Psoas muscle (tissue), 7 donors: ENCODE measurements at regions not wholly inside any gene's neighbourhood (a gene's known extent, or its start where the extent isn't known, plus 50 kb on each side); places are given as distances from the start of the nearest gene placed in this dataset.

Source experiments
- ATAC-seq, 4 donors: fragments of 200-7000 bp; cut with Tn5 transposase; one replicate each; pipeline ENCODE4 v1.9.1; 2020; ENCODE audit warnings: moderate library complexity in 3 of 4, mild to moderate bottlenecking in 2 of 4
- DNase-seq, 2 donors: peaks; one replicate each; pipeline ENCODE4 v3.0.0-alpha.2; 2020
- H3K27ac ChIP-seq: fragments of 200-600 bp; one replicate; pipeline ENCODE4 v1.8.0; 2022
- H3K27me3 ChIP-seq, 3 donors: fragments of 200-600 bp in 1 of 3; one replicate each; pipeline versions ENCODE4 v1.6.1 to v1.8.0; 2013 to 2022; ENCODE audit warnings: low read length in 2 of 3, mild to moderate bottlenecking in 2 of 3, moderate library complexity in 1 of 3; ENCODE audit not compliant: insufficient read depth in 3 of 3
- H3K36me3 ChIP-seq, 2 donors: fragments of 200-600 bp in 1 of 2; one replicate each; pipeline versions ENCODE4 v1.6.1 to v1.8.0; 2013 to 2022; ENCODE audit warnings: low read depth in 1 of 2, mild to moderate bottlenecking in 1 of 2, moderate library complexity in 1 of 2; ENCODE audit not compliant: insufficient read depth in 1 of 2
- H3K4me1 ChIP-seq: fragments of 200-600 bp; one replicate; pipeline ENCODE4 v1.8.0; 2022
- H3K4me3 ChIP-seq: fragments of 200-600 bp; one replicate; pipeline ENCODE4 v1.8.0; 2022; ENCODE audit warnings: mild to moderate bottlenecking
- H3K9me3 ChIP-seq: fragments of 200-600 bp; one replicate; pipeline ENCODE4 v1.8.0; 2022
- CTCF ChIP-seq: fragments of 200-600 bp; IDR thresholded peaks from one replicate; pipeline ENCODE4 v1.8.0; 2022; ENCODE audit warnings: antibody characterized with exemption
- WGBS, 3 donors: extraction: QIAGEN DNeasy Blood & Tissue Kit; methylation state at CpG; one replicate each; pipeline versions ENCODE4 v1.1.6 to v1.1.7; 2013; 5-methylcytosine and 5-hydroxymethylcytosine counted together
- intact Hi-C, 2 donors: fragments of 100-400 bp; cut with DNase I; formaldehyde crosslinking; loops; one replicate each; pipeline versions ENCODE4 v1.11.0 to v1.14.2; 2022
- donor health status: healthy with polysubstance abuse.
- donor health status: DM: no; HTN: no; CAD: no; lungs with moderate emphysema.
- donor health status: Bipolar disorder and iron deficiency.
- donor health status: healthy.
- donor health status: DM: yes; HTN: yes; CAD: no.
- donor health status: DM: no; HTN: no; CAD: no.
- donor health status: DM: yes; HTN: yes; CAD: no.

GRCh38 chr12:125387206-125387605 is 322.0 kb downstream of the AACS start:
- H3K4me1 ChIP-seq = no peaks in the 10 kb centered on the region
- no peaks in the 10 kb centered on the region for H3K9me3 ChIP-seq
- H3K27ac ChIP-seq = no peak overlapping the region
- no peak for DNase-seq
- intact Hi-C loops = no loop called here
- no peaks in the 10 kb centered on the region for H3K36me3 ChIP-seq
- no peak overlapping the region for H3K4me3 ChIP-seq
- no peak for ATAC-seq
- H3K27me3 ChIP-seq = peaks cover 0 to 3% (median 0%) of the 10 kb centered on the region in 3 donors
- TF ChIP-seq CTCF = no peak

GRCh38 chr12:125389061-125389697 is 323.9 kb downstream of the AACS start:
- no peaks in the 10 kb centered on the region for H3K36me3 ChIP-seq
- no peaks in the 10 kb centered on the region for H3K4me1 ChIP-seq
- H3K27me3 ChIP-seq = peaks cover 0 to 3% (median 0%) of the 10 kb centered on the region in 3 donors
- no peak for TF ChIP-seq CTCF
- no peak for DNase-seq
- no peak overlapping the region for H3K27ac ChIP-seq
- H3K9me3 ChIP-seq = no peaks in the 10 kb centered on the region
- no peak for ATAC-seq
- H3K4me3 ChIP-seq = no peak overlapping the region
- intact Hi-C loops = no loop called here

- no peak for ATAC-seq
- Histone ChIP-seq H3K9me3 (no peaks in the 10 kb centered on the region), H3K4me1 (no peaks in the 10 kb centered on the region), H3K27me3 (no peaks in the 10 kb centered on the region), H3K4me3 (no peak overlapping the region), H3K36me3 (no peaks in the 10 kb centered on the region), H3K27ac (no peak overlapping the region)
- no peak for TF ChIP-seq CTCF
- WGBS, 3 donors = 57 to 69% (median 57%) methylated on average over 7 of the region's 7 CpGs
- DNase-seq = no peak
- intact Hi-C loops = no loop called here
Observed at GRCh38 chr12:125393569-125393968, 328.3 kb downstream of the AACS start.

- H3K27me3 ChIP-seq = no peaks in the 10 kb centered on the region
- intact Hi-C loops = no loop called here
- TF ChIP-seq CTCF = no peak
- H3K36me3 ChIP-seq = no peaks in the 10 kb centered on the region
- no peaks in the 10 kb centered on the region for H3K9me3 ChIP-seq
- no peaks in the 10 kb centered on the region for H3K4me1 ChIP-seq
- ATAC-seq (no peak), DNase-seq (no peak)
- no peak overlapping the region for H3K27ac ChIP-seq
- WGBS, 3 donors = 80 to 84% (median 84%) methylated on average over 5 of the region's 5 CpGs
- H3K4me3 ChIP-seq = no peak overlapping the region
Observed at GRCh38 chr12:125395583-125396215, 330.5 kb downstream of the AACS start.

- H3K4me1 ChIP-seq = no peaks in the 10 kb centered on the region
- intact Hi-C loops = no loop called here
- H3K9me3 ChIP-seq = no peaks in the 10 kb centered on the region
- no peaks in the 10 kb centered on the region for H3K36me3 ChIP-seq
- no peak overlapping the region for H3K27ac ChIP-seq
- no peak for DNase-seq
- TF ChIP-seq CTCF = no peak
- WGBS, 3 donors = 80 to 87% (median 85%) methylated on average over 3 of the region's 3 CpGs
- H3K4me3 ChIP-seq = no peak overlapping the region
- H3K27me3 ChIP-seq = no peaks in the 10 kb centered on the region
- ATAC-seq = no peak
Observed at GRCh38 chr12:125399489-125399888, 334.3 kb downstream of the AACS start.
